K562 (cell line): ENCODE measurements at regions not wholly inside any gene's neighbourhood (a gene's known extent, or its start where the extent isn't known, plus 50 kb on each side); places are given as distances from the start of the nearest gene placed in this dataset.

Experiments
- CREB1 ChIP-seq, 2 experiments: sonication (generic) in 1 of 2; formaldehyde crosslinking in 1 of 2; IDR thresholded peaks; 2 replicates each; pipeline versions ENCODE4 v1.6.1 to v1.8.0; 2012 to 2022; ENCODE audit warnings: inconsistent platforms in 1 of 2, mild to moderate bottlenecking in 1 of 2, missing genetic modification reagents in 1 of 2, moderate library complexity in 1 of 2
- EP300 ChIP-seq: IDR thresholded peaks from 2 replicates; pipeline ENCODE4 v1.6.1; 2012; ENCODE audit warnings: low read length, improper control_type of control experiment
- GTF2F1 ChIP-seq: IDR thresholded peaks from 2 replicates; pipeline ENCODE4 v1.6.1; 2011; ENCODE audit warnings: low read depth, low read length, improper control_type of control experiment
- MAX ChIP-seq: sonication (generic); formaldehyde crosslinking; IDR thresholded peaks from 2 replicates; pipeline ENCODE4 v1.9.0; 2022; ENCODE audit warnings: mild to moderate bottlenecking, missing genetic modification reagents
- NFATC3 ChIP-seq: fragments of 450-650 bp; IDR thresholded peaks from 2 replicates; pipeline ENCODE4 v1.6.1; 2017; ENCODE audit warnings: mild to moderate bottlenecking
- NFE2 ChIP-seq: IDR thresholded peaks from 2 replicates; pipeline ENCODE4 v1.6.1; 2014; ENCODE audit warnings: antibody characterized with exemption, low read depth
- STAG1 ChIP-seq: sonication (generic); formaldehyde crosslinking; IDR thresholded peaks from 2 replicates; pipeline ENCODE4 v1.5.0; 2020; ENCODE audit warnings: missing genetic modification reagents, borderline replicate concordance
- STAT6 ChIP-seq: sonication (generic); formaldehyde crosslinking; IDR thresholded peaks from 2 replicates; pipeline ENCODE4 v1.8.1; 2023; ENCODE audit warnings: mild to moderate bottlenecking, missing genetic modification reagents
- ZNF253 ChIP-seq: fragments of 250-450 bp; sonication (Bioruptor Pico); conservative IDR thresholded peaks from 2 replicates; pipeline ENCODE4 v1.6.1; 2021; ENCODE audit warnings: mild to moderate bottlenecking
- TF ChIP-seq, protein P1 (sequence below): fragments of 250-450 bp; sonication (Bioruptor Pico); IDR thresholded peaks from 2 replicates; pipeline ENCODE4 v1.8.0; 2022; ENCODE audit warnings: inconsistent platforms, mild to moderate bottlenecking, moderate library complexity, borderline replicate concordance
- TF ChIP-seq, protein P2 (sequence below), 3 experiments: IDR thresholded peaks in 2 of 3; conservative IDR thresholded peaks in 1 of 3; 2 replicates each; pipeline ENCODE4 v1.5.1; 2011 to 2012; ENCODE audit warnings: low read length in 3 of 3, mild to moderate bottlenecking in 3 of 3, control low read depth in 2 of 3, improper control_type of control experiment in 1 of 3, inconsistent platforms in 1 of 3, low read depth in 1 of 3, mixed read lengths in 1 of 3, moderate library complexity in 1 of 3; ENCODE audit not compliant: insufficient read depth in 2 of 3
- TF ChIP-seq, protein P3 (sequence below), 2 experiments: fragments of 200-800 bp in 1 of 2; sonication (Bioruptor generic) in 1 of 2; sonication (generic) in 1 of 2; formaldehyde crosslinking in 1 of 2; IDR thresholded peaks in 1 of 2; conservative IDR thresholded peaks in 1 of 2; 2 replicates each; pipeline versions ENCODE4 v1.5.0 to v1.6.1; 2016 to 2020; ENCODE audit warnings: missing compliant biosample characterization in 1 of 2, missing genetic modification characterization in 1 of 2, missing genetic modification reagents in 1 of 2

DNA sequence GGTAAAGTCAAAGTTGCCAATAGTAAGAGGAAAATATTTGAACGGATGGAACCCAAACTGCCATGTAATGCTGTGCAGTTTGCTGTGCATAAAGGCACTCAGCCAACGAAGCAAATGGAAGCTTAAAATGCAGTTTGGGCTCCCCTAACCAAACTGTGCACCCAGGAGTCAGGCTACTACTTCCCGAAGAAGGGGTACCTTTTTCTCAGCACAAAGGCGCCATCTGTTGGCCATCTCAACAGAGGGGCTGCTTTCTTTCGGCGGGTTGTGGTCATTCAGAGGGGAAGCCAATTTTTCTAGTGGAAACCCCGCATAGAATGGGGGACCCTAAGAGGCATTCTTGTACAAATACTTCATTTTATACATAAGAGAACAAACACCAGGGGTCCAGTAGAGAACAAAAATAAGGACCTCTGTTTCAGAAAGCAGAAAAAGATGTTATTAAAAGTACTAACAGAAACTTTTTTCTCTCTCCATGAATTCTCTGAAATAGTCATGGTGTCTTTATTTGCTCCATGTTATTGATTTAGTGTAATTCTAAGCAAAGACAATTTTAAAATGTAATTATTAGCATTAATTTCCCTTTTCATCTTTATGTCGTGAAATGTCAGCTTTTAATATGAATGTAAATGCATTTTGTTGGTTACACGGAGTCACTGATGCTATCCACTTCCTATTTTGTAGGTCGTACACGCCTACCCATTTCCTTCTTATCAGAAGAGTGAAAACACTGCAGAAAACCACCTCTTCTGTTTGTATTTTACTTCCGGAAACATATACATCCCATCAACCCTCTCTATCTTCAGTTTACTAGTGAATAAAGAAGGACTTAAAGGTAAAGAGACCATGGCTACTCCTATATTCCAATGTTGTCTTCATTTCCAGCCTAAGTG lies 453.3 kb downstream of the KCNJ2 start:
- TF ChIP-seq, protein P1, sequence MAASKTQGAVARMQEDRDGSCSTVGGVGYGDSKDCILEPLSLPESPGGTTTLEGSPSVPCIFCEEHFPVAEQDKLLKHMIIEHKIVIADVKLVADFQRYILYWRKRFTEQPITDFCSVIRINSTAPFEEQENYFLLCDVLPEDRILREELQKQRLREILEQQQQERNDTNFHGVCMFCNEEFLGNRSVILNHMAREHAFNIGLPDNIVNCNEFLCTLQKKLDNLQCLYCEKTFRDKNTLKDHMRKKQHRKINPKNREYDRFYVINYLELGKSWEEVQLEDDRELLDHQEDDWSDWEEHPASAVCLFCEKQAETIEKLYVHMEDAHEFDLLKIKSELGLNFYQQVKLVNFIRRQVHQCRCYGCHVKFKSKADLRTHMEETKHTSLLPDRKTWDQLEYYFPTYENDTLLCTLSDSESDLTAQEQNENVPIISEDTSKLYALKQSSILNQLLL (CRISPR knock-in tag): no peak
- TF ChIP-seq GTF2F1: no peak
- no peak for TF ChIP-seq CREB1 (IDR thresholded peaks at IDR 0.05)
- no peak for TF ChIP-seq CREB1 (CRISPR knock-in tag; IDR thresholded peaks at IDR 0.05)
- no peak for TF ChIP-seq STAT6 (CRISPR knock-in tag)
- no peak for TF ChIP-seq STAG1
- TF ChIP-seq, protein P2, sequence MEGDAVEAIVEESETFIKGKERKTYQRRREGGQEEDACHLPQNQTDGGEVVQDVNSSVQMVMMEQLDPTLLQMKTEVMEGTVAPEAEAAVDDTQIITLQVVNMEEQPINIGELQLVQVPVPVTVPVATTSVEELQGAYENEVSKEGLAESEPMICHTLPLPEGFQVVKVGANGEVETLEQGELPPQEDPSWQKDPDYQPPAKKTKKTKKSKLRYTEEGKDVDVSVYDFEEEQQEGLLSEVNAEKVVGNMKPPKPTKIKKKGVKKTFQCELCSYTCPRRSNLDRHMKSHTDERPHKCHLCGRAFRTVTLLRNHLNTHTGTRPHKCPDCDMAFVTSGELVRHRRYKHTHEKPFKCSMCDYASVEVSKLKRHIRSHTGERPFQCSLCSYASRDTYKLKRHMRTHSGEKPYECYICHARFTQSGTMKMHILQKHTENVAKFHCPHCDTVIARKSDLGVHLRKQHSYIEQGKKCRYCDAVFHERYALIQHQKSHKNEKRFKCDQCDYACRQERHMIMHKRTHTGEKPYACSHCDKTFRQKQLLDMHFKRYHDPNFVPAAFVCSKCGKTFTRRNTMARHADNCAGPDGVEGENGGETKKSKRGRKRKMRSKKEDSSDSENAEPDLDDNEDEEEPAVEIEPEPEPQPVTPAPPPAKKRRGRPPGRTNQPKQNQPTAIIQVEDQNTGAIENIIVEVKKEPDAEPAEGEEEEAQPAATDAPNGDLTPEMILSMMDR (IDR thresholded peaks at IDR 0.05 in 2 of 3, conservative IDR thresholded peaks at IDR 0.05 in 1 of 3; ENCODE audit: insufficient read depth in 2 of 3, low read depth in 1 of 3, low read length in 3 of 3): peak; percentile 28 to 40 (median 29); a peak in 3 of 6 replicates
- no peak for TF ChIP-seq NFE2
- TF ChIP-seq NFATC3: no peak
- TF ChIP-seq ZNF253 (CRISPR knock-in tag): no peak
- TF ChIP-seq EP300: no peak
- TF ChIP-seq, protein P3, sequence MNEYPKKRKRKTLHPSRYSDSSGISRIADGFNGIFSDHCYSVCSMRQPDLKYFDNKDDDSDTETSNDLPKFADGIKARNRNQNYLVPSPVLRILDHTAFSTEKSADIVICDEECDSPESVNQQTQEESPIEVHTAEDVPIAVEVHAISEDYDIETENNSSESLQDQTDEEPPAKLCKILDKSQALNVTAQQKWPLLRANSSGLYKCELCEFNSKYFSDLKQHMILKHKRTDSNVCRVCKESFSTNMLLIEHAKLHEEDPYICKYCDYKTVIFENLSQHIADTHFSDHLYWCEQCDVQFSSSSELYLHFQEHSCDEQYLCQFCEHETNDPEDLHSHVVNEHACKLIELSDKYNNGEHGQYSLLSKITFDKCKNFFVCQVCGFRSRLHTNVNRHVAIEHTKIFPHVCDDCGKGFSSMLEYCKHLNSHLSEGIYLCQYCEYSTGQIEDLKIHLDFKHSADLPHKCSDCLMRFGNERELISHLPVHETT (CRISPR knock-in tag; conservative IDR thresholded peaks at IDR 0.05 in 1 of 2, IDR thresholded peaks at IDR 0.05 in 1 of 2): no peak
- no peak for TF ChIP-seq MAX
